K562 (cell line): ENCODE measurements at regions not wholly inside any gene's neighbourhood (a gene's known extent, or its start where the extent isn't known, plus 50 kb on each side); places are given as distances from the start of the nearest gene placed in this dataset.
A peak's percentile ranks its signal among the peaks of the same experiment; 100 is the strongest.

Source experiments
- ATAC-seq: fragments of 200-7000 bp; cut with Tn5 transposase; 3 replicates; pipeline ENCODE4 v1.9.1; 2020; ENCODE audit warnings: moderate library complexity
- BruUV-seq: library from RNA; stranded (reverse); fragments of 400-500 nt; replicated peaks from 2 replicates; lab custom pipeline; 2021; lab: Mats Ljungman, UMichigan
- CTCF ChIA-PET: fragments of 300-600 bp; formaldehyde crosslinking; extraction: SDS; loops from one replicate; lab custom pipeline; 2021; ENCODE audit warnings: low intra/inter-chr PET ratio; lab: Yijun Ruan, JAX
- POLR2A ChIA-PET: fragments of 300-600, 350-650 bp; sonication (Branson Sonifier 250); formaldehyde crosslinking; extraction: SDS; loops from one replicate; lab custom pipeline; 2021; ENCODE audit warnings: antibody characterized with exemption, inconsistent platforms; lab: Yijun Ruan, JAX
- DNase-seq, 4 experiments: peaks; one replicate each; pipeline versions ENCODE4 v3.0.0 to v3.0.0-alpha.2; 2011 to 2018; ENCODE audit warnings: low spot score in 3 of 4, mixed read lengths in 3 of 4; ENCODE audit errors: extremely low read depth in 1 of 4
- FAIRE-seq: peaks from 2 replicates; lab custom pipeline; 2011; peaks lifted over from hg19 to GRCh38; lab: Jason Lieb, UNC
- H2AFZ ChIP-seq: 2 replicates; pipeline ENCODE4 v1.6.0; 2011; ENCODE audit warnings: low read depth, low read length, control low read depth, inconsistent platforms
- H3K27ac ChIP-seq: fragments of 200-600 bp; 3 replicates; pipeline ENCODE4 v1.8.0; 2011; ENCODE audit warnings: low read depth, mild to moderate bottlenecking, control low read depth, inconsistent platforms, low read length, moderate library complexity, mixed read lengths; ENCODE audit errors: extremely low read depth
- H3K27me3 ChIP-seq, 2 experiments: fragments of 300-600 bp in 1 of 2; 2 replicates in 1 of 2; 3 replicates in 1 of 2; pipeline versions ENCODE4 v1.6.0 to v1.8.0; 2011; ENCODE audit warnings: inconsistent platforms in 2 of 2, low read length in 2 of 2, mild to moderate bottlenecking in 1 of 2, mixed read lengths in 1 of 2, moderate library complexity in 1 of 2; ENCODE audit not compliant: control insufficient read depth in 2 of 2, insufficient read depth in 2 of 2
- H3K36me3 ChIP-seq: fragments of 300-600 bp; 3 replicates; pipeline ENCODE4 v1.8.0; 2011; ENCODE audit warnings: mild to moderate bottlenecking, low read length, inconsistent platforms; ENCODE audit not compliant: control insufficient read depth, insufficient read depth
- H3K4me1 ChIP-seq, 2 experiments: fragments of 200-600 bp in 1 of 2; replicated peaks in 1 of 2; 2 replicates in 1 of 2; 3 replicates in 1 of 2; pipeline versions ENCODE4 v1.5.1 to v1.8.0; 2011; ENCODE audit warnings: inconsistent platforms in 2 of 2, low read length in 2 of 2, mild to moderate bottlenecking in 1 of 2, mixed read lengths in 1 of 2, moderate library complexity in 1 of 2; ENCODE audit not compliant: control insufficient read depth in 2 of 2, insufficient read depth in 2 of 2
- H3K4me2 ChIP-seq: 2 replicates; pipeline ENCODE4 v1.6.1; 2011; ENCODE audit warnings: low read length, control low read depth, inconsistent platforms, mixed read lengths; ENCODE audit not compliant: insufficient read depth
- H3K4me3 ChIP-seq: fragments of 200-600 bp; sonication (generic), shearing (Covaris generic); 2 replicates; pipeline ENCODE4 v1.5.1; 2016; ENCODE audit warnings: control low read depth, inconsistent platforms
- H3K79me2 ChIP-seq: fragments of 200-600 bp; 3 replicates; pipeline ENCODE4 v1.8.0; 2011; ENCODE audit warnings: low read length, inconsistent platforms; ENCODE audit not compliant: control insufficient read depth, insufficient read depth
- H3K9ac ChIP-seq, 2 experiments: 2 replicates each; pipeline versions ENCODE4 v1.6.0 to v1.6.1; 2011; ENCODE audit warnings: low read depth in 2 of 2, low read length in 2 of 2, control low read depth in 1 of 2, inconsistent platforms in 1 of 2, mild to moderate bottlenecking in 1 of 2, mixed read lengths in 1 of 2; ENCODE audit not compliant: insufficient read depth in 1 of 2
- H3K9me1 ChIP-seq: one replicate; pipeline ENCODE4 v1.6.0; 2011; ENCODE audit warnings: inconsistent platforms, mild to moderate bottlenecking, low read length, moderate library complexity; ENCODE audit not compliant: control insufficient read depth, insufficient read depth
- H3K9me3 ChIP-seq: replicated peaks from 2 replicates; pipeline ENCODE4 v1.5.1; 2011; ENCODE audit warnings: low read depth, low read length, inconsistent platforms; ENCODE audit not compliant: control insufficient read depth, insufficient read depth
- H4K20me1 ChIP-seq: replicated peaks from 2 replicates; pipeline ENCODE4 v1.6.1; 2011; ENCODE audit warnings: low read length, inconsistent platforms, mixed read lengths; ENCODE audit not compliant: control insufficient read depth, insufficient read depth
- CTCF ChIP-seq, 3 experiments: IDR thresholded peaks in 2 of 3; conservative IDR thresholded peaks in 1 of 3; 2 replicates each; pipeline ENCODE4 v1.5.1; 2011 to 2012; ENCODE audit warnings: low read length in 3 of 3, mild to moderate bottlenecking in 3 of 3, control low read depth in 2 of 3, improper control_type of control experiment in 1 of 3, inconsistent platforms in 1 of 3, low read depth in 1 of 3, mixed read lengths in 1 of 3, moderate library complexity in 1 of 3; ENCODE audit not compliant: insufficient read depth in 2 of 3
- HES1 ChIP-seq: fragments of 450-650 bp; IDR thresholded peaks from 2 replicates; pipeline ENCODE4 v1.6.1; 2016; ENCODE audit warnings: low read depth, mild to moderate bottlenecking, moderate library complexity
- RAD21 ChIP-seq, 2 experiments: fragments of 250-450 bp in 1 of 2; fragments of 450-650 bp in 1 of 2; sonication (Bioruptor Pico) in 1 of 2; formaldehyde crosslinking in 1 of 2; IDR thresholded peaks in 1 of 2; conservative IDR thresholded peaks in 1 of 2; 2 replicates each; pipeline versions ENCODE4 v1.4.0 to v1.8.0; 2020 to 2022; ENCODE audit warnings: mild to moderate bottlenecking in 2 of 2, moderate library complexity in 1 of 2
- WGBS: fragments of 100-300 bp; shearing (Covaris generic); methylation state at CpG from one replicate; pipeline ENCODE4 v1.1.6; 2016; ENCODE audit warnings: low coverage, mixed read lengths; ENCODE audit not compliant: insufficient coverage; ENCODE audit errors: missing lambda C conversion rate; 5-methylcytosine and 5-hydroxymethylcytosine counted together
- in situ Hi-C: fragments of 300-500 bp; cut with MboI; formaldehyde crosslinking; loops from 4 replicates; pipeline ENCODE4 v1.15.0; 2018; ENCODE audit warnings: inconsistent platforms, mixed read lengths
- intact Hi-C: fragments of 100-400 bp; cut with micrococcal nuclease; formaldehyde crosslinking; loops from 2 replicates; pipeline ENCODE4 v1.14.2; 2022

GRCh38 chr18:41745166-41746049, 209.6 kb upstream of the PIK3C3 start:
- Histone ChIP-seq H3K27ac (no peak overlapping the region), H3K9me1 (no peaks in the 10 kb centered on the region), H3K27me3 (no peaks in the 10 kb centered on the region), H3K9ac (no peak overlapping the region), H3K36me3 (no peaks in the 10 kb centered on the region), H4K20me1 (no peaks in the 10 kb centered on the region), H3K4me2 (no peak overlapping the region), H2AFZ (no peak overlapping the region), H3K4me3 (no peak overlapping the region), H3K79me2 (no peaks in the 10 kb centered on the region), H3K9me3 (no peaks in the 10 kb centered on the region)
- no peak for FAIRE-seq
- ChIA-PET CTCF (no interaction called here), POLR2A (no interaction called here)
- 2% methylated on average over 5 of the region's 5 CpGs for WGBS
- no peak for ATAC-seq
- in situ Hi-C loops: no loop called here
- 0 out of 6 replicates have a peak, but pooled peaks of 2 of the 3 experiments have one; percentile 11 to 30 for TF ChIP-seq CTCF (IDR thresholded peaks at IDR 0.05 in 2 of 3, conservative IDR thresholded peaks at IDR 0.05 in 1 of 3; ENCODE audit: insufficient read depth in 2 of 3, low read depth in 1 of 3, low read length in 3 of 3)
- TF ChIP-seq HES1: no peak
- peak; percentile 26 to 39; a peak in 2 of 4 replicates for TF ChIP-seq RAD21 (CRISPR knock-in tag; conservative IDR thresholded peaks at IDR 0.05 in 1 of 2, IDR thresholded peaks at IDR 0.05 in 1 of 2)
- TF ChIP-seq, all 486 proteins: peak for 2
- BruUV-seq: no TSS peak
- intact Hi-C loops: no loop called here
- H3K4me1 ChIP-seq: no peaks in the 10 kb centered on the region
- DNase-seq: peak in 1 of 4 experiments; percentile 3
